IMR-90 (cell line): ENCODE measurements at regions not wholly inside any gene's neighbourhood (a gene's known extent, or its start where the extent isn't known, plus 50 kb on each side); places are given as distances from the start of the nearest gene placed in this dataset.

ENCODE experiments used
- ATAC-seq: fragments of 200-7000 bp; cut with Tn5 transposase; 2 replicates; pipeline ENCODE4 v1.9.1; 2020; ENCODE audit warnings: low read depth, mild to moderate bottlenecking, moderate library complexity
- BruUV-seq: library from RNA; stranded (reverse); fragments of 400-500 nt; replicated peaks from 2 replicates; lab custom pipeline; 2021; lab: Mats Ljungman, UMichigan
- CTCF ChIA-PET: fragments of 300-600 bp; formaldehyde crosslinking; extraction: SDS; loops from one replicate; lab custom pipeline; 2021; ENCODE audit warnings: antibody characterized with exemption; lab: Yijun Ruan, JAX
- POLR2A ChIA-PET: fragments of 300-600 bp; sonication (Branson Sonifier 250); formaldehyde crosslinking; loops from one replicate; lab custom pipeline; 2022; ENCODE audit warnings: antibody characterized with exemption; ENCODE audit not compliant: unreplicated experiment; lab: Charles Lee
- DNase-seq: peaks from one replicate; pipeline ENCODE4 v3.0.0; 2013
- H2AFZ ChIP-seq: replicated peaks from 2 replicates; pipeline ENCODE3; 2013; ENCODE audit warnings: low read length, mild to moderate bottlenecking; ENCODE audit not compliant: poor library complexity
- H2AK5ac ChIP-seq: 2 replicates; pipeline ENCODE4 v1.6.1; 2013; ENCODE audit warnings: low read depth, low read length, inconsistent platforms
- H2AK9ac ChIP-seq: replicated peaks from 2 replicates; pipeline ENCODE3; 2013; ENCODE audit warnings: mild to moderate bottlenecking, low read depth, low read length, moderate library complexity; ENCODE audit not compliant: poor library complexity
- H2BK120ac ChIP-seq: 2 replicates; pipeline ENCODE4 v1.6.1; 2013; ENCODE audit warnings: low read depth, low read length, inconsistent platforms
- H2BK15ac ChIP-seq: 3 replicates; pipeline ENCODE4 v1.6.1; 2013; ENCODE audit warnings: low read depth, low read length, inconsistent platforms
- H2BK20ac ChIP-seq: 2 replicates; pipeline ENCODE4 v1.6.1; 2013; ENCODE audit warnings: low read depth, mild to moderate bottlenecking, inconsistent platforms, low read length, moderate library complexity
- H2BK5ac ChIP-seq: 2 replicates; pipeline ENCODE4 v1.6.1; 2013; ENCODE audit warnings: mild to moderate bottlenecking, low read depth, low read length, inconsistent platforms; ENCODE audit not compliant: poor library complexity, severe bottlenecking
- H3K14ac ChIP-seq: replicated peaks from 2 replicates; pipeline ENCODE4 v1.6.1; 2013; ENCODE audit warnings: low read depth, low read length, inconsistent platforms
- H3K18ac ChIP-seq: 2 replicates; pipeline ENCODE4 v1.6.1; 2013; ENCODE audit warnings: low read depth, low read length, control low read depth
- H3K23ac ChIP-seq: 2 replicates; pipeline ENCODE4 v1.6.1; 2013; ENCODE audit warnings: low read depth, low read length, inconsistent platforms
- H3K27ac ChIP-seq: 2 replicates; pipeline ENCODE4 v1.5.1; 2013; ENCODE audit warnings: mild to moderate bottlenecking, control low read depth, low read length; ENCODE audit not compliant: insufficient read depth
- H3K27me3 ChIP-seq: 2 replicates; pipeline ENCODE4 v1.6.1; 2013; ENCODE audit warnings: low read length; ENCODE audit not compliant: control insufficient read depth, insufficient read depth
- H3K36me3 ChIP-seq: 2 replicates; pipeline ENCODE4 v1.6.1; 2013; ENCODE audit warnings: low read length, mixed read lengths; ENCODE audit not compliant: control insufficient read depth, insufficient read depth
- H3K4ac ChIP-seq: 2 replicates; pipeline ENCODE4 v1.6.1; 2013; ENCODE audit warnings: low read depth, low read length, inconsistent platforms
- H3K4me1 ChIP-seq: 2 replicates; pipeline ENCODE4 v1.6.1; 2013; ENCODE audit warnings: low read length, mixed read lengths; ENCODE audit not compliant: control insufficient read depth, insufficient read depth
- H3K4me2 ChIP-seq: 2 replicates; pipeline ENCODE4 v1.6.1; 2013; ENCODE audit warnings: low read depth, mild to moderate bottlenecking, control low read depth, low read length, moderate library complexity
- H3K4me3 ChIP-seq: 2 replicates; pipeline ENCODE4 v1.5.1; 2013; ENCODE audit warnings: low read depth, mild to moderate bottlenecking, control low read depth, low read length, moderate library complexity; ENCODE audit not compliant: insufficient read depth
- H3K56ac ChIP-seq: 2 replicates; pipeline ENCODE4 v1.6.1; 2013; ENCODE audit warnings: low read length, inconsistent platforms; ENCODE audit not compliant: insufficient read depth; ENCODE audit errors: extremely low read depth
- H3K79me1 ChIP-seq, 2 experiments: 2 replicates each; pipeline ENCODE4 v1.6.1; 2013; ENCODE audit warnings: low read length in 2 of 2, inconsistent platforms in 1 of 2, low read depth in 1 of 2
- H3K9ac ChIP-seq: 2 replicates; pipeline ENCODE4 v1.6.1; 2013; ENCODE audit warnings: low read depth, low read length, control low read depth
- H3K9me1 ChIP-seq: 2 replicates; pipeline ENCODE4 v1.6.1; 2013; ENCODE audit warnings: low read length, inconsistent platforms; ENCODE audit not compliant: insufficient read depth
- H3K9me3 ChIP-seq: 2 replicates; pipeline ENCODE4 v1.6.1; 2013; ENCODE audit warnings: low read length; ENCODE audit not compliant: control insufficient read depth, insufficient read depth
- H4K20me1 ChIP-seq: 2 replicates; pipeline ENCODE4 v1.6.1; 2013; ENCODE audit warnings: low read length, inconsistent platforms; ENCODE audit not compliant: insufficient read depth
- H4K5ac ChIP-seq: 2 replicates; pipeline ENCODE4 v1.6.1; 2013; ENCODE audit warnings: mild to moderate bottlenecking, low read depth, low read length, control low read depth
- H4K8ac ChIP-seq, 2 experiments: 2 replicates each; pipeline ENCODE4 v1.6.1; 2013; ENCODE audit warnings: low read depth in 2 of 2, low read length in 2 of 2, control low read depth in 1 of 2, inconsistent platforms in 1 of 2
- H4K91ac ChIP-seq: 2 replicates; pipeline ENCODE4 v1.6.1; 2013; ENCODE audit warnings: low read depth, low read length, inconsistent platforms; ENCODE audit not compliant: insufficient read depth
- BHLHE40 ChIP-seq: fragments of 150-350 bp; IDR thresholded peaks from 2 replicates; pipeline ENCODE4 v1.6.1; 2016; ENCODE audit warnings: mild to moderate bottlenecking, low read depth, low read length
- CEBPB ChIP-seq: IDR thresholded peaks from 2 replicates; pipeline ENCODE4 v1.6.1; 2012; ENCODE audit warnings: low read depth, low read length, improper control_type of control experiment
- CHD1 ChIP-seq: IDR thresholded peaks from 2 replicates; pipeline ENCODE4 v1.6.1; 2012; ENCODE audit warnings: low read depth, low read length, improper control_type of control experiment
- CTCF ChIP-seq: conservative IDR thresholded peaks from 2 replicates; pipeline ENCODE4 v1.5.1; 2012; ENCODE audit warnings: mild to moderate bottlenecking, low read depth, low read length, improper control_type of control experiment
- ELK1 ChIP-seq: fragments of 150-350 bp; IDR thresholded peaks from 2 replicates; pipeline ENCODE4 v1.6.1; 2016; ENCODE audit warnings: low read depth, mild to moderate bottlenecking, low read length, moderate library complexity, borderline replicate concordance
- FOS ChIP-seq: fragments of 150-350 bp; IDR thresholded peaks from 2 replicates; pipeline ENCODE4 v1.6.1; 2016; ENCODE audit warnings: low read depth, low read length
- MAFK ChIP-seq: IDR thresholded peaks from 2 replicates; pipeline ENCODE4 v1.6.1; 2012; ENCODE audit warnings: low read depth, low read length, improper control_type of control experiment
- MAZ ChIP-seq: IDR thresholded peaks from 2 replicates; pipeline ENCODE4 v1.6.1; 2012; ENCODE audit warnings: low read depth, mild to moderate bottlenecking, low read length, improper control_type of control experiment, moderate library complexity, borderline replicate concordance
- MXI1 ChIP-seq: IDR thresholded peaks from 2 replicates; pipeline ENCODE4 v1.6.1; 2012; ENCODE audit warnings: low read depth, mild to moderate bottlenecking, low read length, moderate library complexity, borderline replicate concordance
- NFE2L2 ChIP-seq: fragments of 150-350 bp; IDR thresholded peaks from 2 replicates; pipeline ENCODE4 v1.6.1; 2016; ENCODE audit warnings: low read depth, mild to moderate bottlenecking, low read length
- POLR2A ChIP-seq: IDR thresholded peaks from 2 replicates; pipeline ENCODE4 v1.6.1; 2012; ENCODE audit warnings: mild to moderate bottlenecking, low read depth, low read length
- RAD21 ChIP-seq: IDR thresholded peaks from 2 replicates; pipeline ENCODE4 v1.6.1; 2012; ENCODE audit warnings: low read length, improper control_type of control experiment
- RCOR1 ChIP-seq: IDR thresholded peaks from 2 replicates; pipeline ENCODE4 v1.6.1; 2012; ENCODE audit warnings: mild to moderate bottlenecking, low read length, improper control_type of control experiment; ENCODE audit not compliant: insufficient replicate concordance
- RFX5 ChIP-seq: IDR thresholded peaks from 2 replicates; pipeline ENCODE4 v1.8.0; 2012; ENCODE audit warnings: low read depth, mild to moderate bottlenecking, low read length, moderate library complexity
- SMC3 ChIP-seq: fragments of 150-350 bp; IDR thresholded peaks from 2 replicates; pipeline ENCODE4 v1.6.1; 2016; ENCODE audit warnings: low read depth, mild to moderate bottlenecking, antibody characterized with exemption, low read length, moderate library complexity
- USF2 ChIP-seq: fragments of 150-350 bp; IDR thresholded peaks from 2 replicates; pipeline ENCODE4 v1.6.1; 2017; ENCODE audit warnings: mild to moderate bottlenecking, antibody characterized with exemption, low read length, low read depth
- WGBS, 2 experiments: methylation state at CpG; one replicate each; pipeline versions ENCODE4 v1.1.5 to v1.1.7; 2013; ENCODE audit warnings: missing lambda C conversion rate in 2 of 2; ENCODE audit not compliant: insufficient read length in 1 of 2; ENCODE audit errors: extremely low coverage in 2 of 2; 5-methylcytosine and 5-hydroxymethylcytosine counted together
- dilution Hi-C: fragments of 300-500 bp; cut with HindIII; formaldehyde crosslinking; loops from one replicate; pipeline ENCODE4 v1.14.3; 2018; ENCODE audit warnings: low sequenced_read_pairs; ENCODE audit not compliant: unreplicated experiment
- in situ Hi-C: fragments of 300-500 bp; cut with MboI; formaldehyde crosslinking; loops from 3 replicates; pipeline ENCODE4 v1.14.3; 2019; ENCODE audit warnings: low sequenced_read_pairs, inconsistent platforms, mixed read lengths
- intact Hi-C: fragments of 100-400 bp; cut with micrococcal nuclease; formaldehyde crosslinking; loops from 2 replicates; pipeline ENCODE4 v1.10.0; 2022

- ChIA-PET POLR2A (no interaction called here), CTCF (interaction anchor here (0.6 kb wide), 1 partner anchor 484 kb away, joined by 3 read pairs; no protein-coding TSS in a partner anchor)
- no peak overlapping the region for H4K91ac ChIP-seq
- H2AK9ac ChIP-seq, result no peak overlapping the region
- H2BK5ac ChIP-seq, result peak overlapping the region; percentile 18
- H3K27ac ChIP-seq, result no peak overlapping the region
- TF ChIP-seq CHD1 (no peak), ELK1 (no peak), USF2 (peak; percentile 70), RFX5 (no peak), MAFK (no peak), SMC3 (no peak), RAD21 (no peak), RCOR1 (no peak), CTCF (no peak), MXI1 (no peak), FOS (no peak), CEBPB (peak; percentile 58), NFE2L2 (no peak), BHLHE40 (peak; percentile 61), POLR2A (no peak), MAZ (no peak)
- H2BK15ac ChIP-seq, result peak overlapping the region; percentile 78; the same call in 2 of the 3 replicates
- H3K23ac ChIP-seq, result no peak overlapping the region
- peak overlapping the region; percentile 29 for H2AFZ ChIP-seq
- intact Hi-C loops, result no loop called here
- peak overlapping the region in 1 of 2 experiments; percentile 52; a peak in 1 of 4 replicates for H4K8ac ChIP-seq
- no peak overlapping the region for H3K4me2 ChIP-seq
- H3K4me3 ChIP-seq, result no peak overlapping the region
- 0 out of 2 replicates have a peak overlapping the region, but pooled peaks have one; percentile 3 for H3K56ac ChIP-seq
- no peaks in the 10 kb centered on the region for H3K36me3 ChIP-seq
- ATAC-seq (peak; percentile 75), DNase-seq (peak; percentile 75)
- no peaks in the 10 kb centered on the region for H3K79me1 ChIP-seq
- no peaks in the 10 kb centered on the region for H3K27me3 ChIP-seq
- peak overlapping the region; percentile 66; the same call in 1 of the 2 replicates for H2BK120ac ChIP-seq
- peak overlapping the region; percentile 12; the same call in 1 of the 2 replicates for H3K4ac ChIP-seq
- 0 out of 2 replicates have a peak overlapping the region, but pooled peaks have one; percentile 3 for H4K5ac ChIP-seq
- dilution Hi-C loops, result no loop called here
- no TSS peak for BruUV-seq
- peak overlapping the region; percentile 71 for H3K14ac ChIP-seq
- peaks cover 7% of the 10 kb centered on the region; the same call in 1 of the 2 replicates for H3K9me1 ChIP-seq
- H2BK20ac ChIP-seq, result peak overlapping the region; percentile 3; the same call in 1 of the 2 replicates
- peaks cover 5% of the 10 kb centered on the region; the same call in 1 of the 2 replicates for H3K4me1 ChIP-seq
- WGBS, 2 experiments, result no CpG with 5 or more reads among the region's 2 CpGs
- H2AK5ac ChIP-seq, result peak overlapping the region; percentile 78
- no peaks in the 10 kb centered on the region for H3K9me3 ChIP-seq
- in situ Hi-C loops, result no loop called here
- H3K9ac ChIP-seq, result no peak overlapping the region
- H3K18ac ChIP-seq, result peak overlapping the region; percentile 66; the same call in 1 of the 2 replicates
- H4K20me1 ChIP-seq, result no peaks in the 10 kb centered on the region
Measured at GRCh38 chr18:73752965-73753364, 394.7 kb downstream of the FBXO15 start.
